ENCODE measurements at regions not wholly inside any gene's neighbourhood (a gene's known extent, or its start where the extent isn't known, plus 50 kb on each side); places are given as distances from the start of the nearest gene placed in this dataset.

DNA sequence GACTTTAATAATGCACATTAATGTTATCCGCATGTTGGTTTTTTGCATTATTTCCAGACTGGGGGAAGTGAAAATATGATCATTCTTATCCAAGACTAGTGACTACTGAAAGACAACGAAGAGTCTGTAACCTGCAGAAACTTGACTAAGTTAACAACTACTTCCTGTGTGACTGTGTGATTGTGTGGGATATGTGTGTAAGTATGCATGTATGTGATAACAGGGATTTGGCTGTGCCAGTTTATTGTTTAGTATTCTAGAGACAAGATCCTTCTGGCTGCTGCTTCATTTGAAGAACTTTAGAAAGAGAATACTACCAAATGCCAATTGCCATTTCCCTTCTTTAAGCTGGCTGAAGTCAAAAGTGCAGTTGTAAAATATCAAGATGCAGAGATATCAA, 375.7 kb upstream of the PRR16 start:
- no peak for TF ChIP-seq EZH2phosphoT487 (IDR thresholded peaks at IDR 0.05; ENCODE audit: borderline replicate concordance, low read depth)
- TF ChIP-seq, protein P1, sequence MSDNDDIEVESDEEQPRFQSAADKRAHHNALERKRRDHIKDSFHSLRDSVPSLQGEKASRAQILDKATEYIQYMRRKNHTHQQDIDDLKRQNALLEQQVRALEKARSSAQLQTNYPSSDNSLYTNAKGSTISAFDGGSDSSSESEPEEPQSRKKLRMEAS (IDR thresholded peaks at IDR 0.05; ENCODE audit: low read depth): no peak
- TF ChIP-seq, protein P2, sequence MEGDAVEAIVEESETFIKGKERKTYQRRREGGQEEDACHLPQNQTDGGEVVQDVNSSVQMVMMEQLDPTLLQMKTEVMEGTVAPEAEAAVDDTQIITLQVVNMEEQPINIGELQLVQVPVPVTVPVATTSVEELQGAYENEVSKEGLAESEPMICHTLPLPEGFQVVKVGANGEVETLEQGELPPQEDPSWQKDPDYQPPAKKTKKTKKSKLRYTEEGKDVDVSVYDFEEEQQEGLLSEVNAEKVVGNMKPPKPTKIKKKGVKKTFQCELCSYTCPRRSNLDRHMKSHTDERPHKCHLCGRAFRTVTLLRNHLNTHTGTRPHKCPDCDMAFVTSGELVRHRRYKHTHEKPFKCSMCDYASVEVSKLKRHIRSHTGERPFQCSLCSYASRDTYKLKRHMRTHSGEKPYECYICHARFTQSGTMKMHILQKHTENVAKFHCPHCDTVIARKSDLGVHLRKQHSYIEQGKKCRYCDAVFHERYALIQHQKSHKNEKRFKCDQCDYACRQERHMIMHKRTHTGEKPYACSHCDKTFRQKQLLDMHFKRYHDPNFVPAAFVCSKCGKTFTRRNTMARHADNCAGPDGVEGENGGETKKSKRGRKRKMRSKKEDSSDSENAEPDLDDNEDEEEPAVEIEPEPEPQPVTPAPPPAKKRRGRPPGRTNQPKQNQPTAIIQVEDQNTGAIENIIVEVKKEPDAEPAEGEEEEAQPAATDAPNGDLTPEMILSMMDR (IDR thresholded peaks at IDR 0.05): no peak
